ENCODE measurements at regions not wholly inside any gene's neighbourhood (a gene's known extent, or its start where the extent isn't known, plus 50 kb on each side); places are given as distances from the start of the nearest gene placed in this dataset.

- TF ChIP-seq CTCF (IDR thresholded peaks at IDR 0.05) (no peak), POLR2A (IDR thresholded peaks at IDR 0.05) (no peak)
These were observed 115.9 kb downstream of the INHBB start for GRCh38 chr2:120461546-120462537.
